Uterus (tissue), 2 donors: ENCODE measurements at regions not wholly inside any gene's neighbourhood (a gene's known extent, or its start where the extent isn't known, plus 50 kb on each side); places are given as distances from the start of the nearest gene placed in this dataset.

Source experiments
- CTCF ChIP-seq, 4 experiments: fragments of 200-600 bp in 2 of 4; fragments of 450-650 bp in 2 of 4; sonication (generic) in 2 of 4; IDR thresholded peaks; one replicate each; pipeline ENCODE4 v1.5.1; 2016 to 2019; ENCODE audit warnings: antibody characterized with exemption in 4 of 4, mild to moderate bottlenecking in 2 of 4, moderate library complexity in 1 of 4
- POLR2A ChIP-seq, 2 donors: fragments of 450-650 bp; IDR thresholded peaks; one replicate each; pipeline ENCODE4 v1.6.1; 2016; ENCODE audit warnings: antibody characterized with exemption in 2 of 2, mild to moderate bottlenecking in 1 of 2, moderate library complexity in 1 of 2

- no peak for TF ChIP-seq CTCF (IDR thresholded peaks at IDR 0.05)
- no peak for TF ChIP-seq POLR2A (IDR thresholded peaks at IDR 0.05)
Observed at GRCh38 chr17:11035681-11036080, 197.8 kb upstream of the PIRT start.
